IPS DF 6.9 (cell line): ENCODE measurements at regions not wholly inside any gene's neighbourhood (a gene's known extent, or its start where the extent isn't known, plus 50 kb on each side); places are given as distances from the start of the nearest gene placed in this dataset.

Source experiments
- DNase-seq: peaks from one replicate; pipeline ENCODE4 v3.0.0-alpha.2; 2013; ENCODE audit warnings: low read depth, low spot score
- H3K27ac ChIP-seq: one replicate; pipeline ENCODE4 v1.5.1; 2013; ENCODE audit warnings: low read length, control low read depth
- H3K27me3 ChIP-seq: 2 replicates; pipeline ENCODE4 v1.6.1; 2013; ENCODE audit warnings: mild to moderate bottlenecking, low read length; ENCODE audit not compliant: control insufficient read depth, insufficient read depth
- H3K36me3 ChIP-seq: 2 replicates; pipeline ENCODE4 v1.6.1; 2013; ENCODE audit warnings: low read length; ENCODE audit not compliant: control insufficient read depth, insufficient read depth
- H3K4me1 ChIP-seq: 2 replicates; pipeline ENCODE4 v1.6.1; 2013; ENCODE audit warnings: low read length; ENCODE audit not compliant: control insufficient read depth, insufficient read depth
- H3K4me3 ChIP-seq: 2 replicates; pipeline ENCODE4 v1.5.1; 2013; ENCODE audit warnings: mild to moderate bottlenecking, low read length
- H3K9me3 ChIP-seq: 2 replicates; pipeline ENCODE4 v1.6.1; 2013; ENCODE audit warnings: low read length, inconsistent platforms; ENCODE audit not compliant: control insufficient read depth, insufficient read depth
- WGBS: extraction: QIAGEN DNeasy Blood & Tissue Kit; methylation state at CpG from one replicate; pipeline ENCODE4 v1.1.7; 2013; ENCODE audit warnings: mixed read lengths, missing lambda C conversion rate; ENCODE audit not compliant: insufficient read length, insufficient coverage; 5-methylcytosine and 5-hydroxymethylcytosine counted together

DNA sequence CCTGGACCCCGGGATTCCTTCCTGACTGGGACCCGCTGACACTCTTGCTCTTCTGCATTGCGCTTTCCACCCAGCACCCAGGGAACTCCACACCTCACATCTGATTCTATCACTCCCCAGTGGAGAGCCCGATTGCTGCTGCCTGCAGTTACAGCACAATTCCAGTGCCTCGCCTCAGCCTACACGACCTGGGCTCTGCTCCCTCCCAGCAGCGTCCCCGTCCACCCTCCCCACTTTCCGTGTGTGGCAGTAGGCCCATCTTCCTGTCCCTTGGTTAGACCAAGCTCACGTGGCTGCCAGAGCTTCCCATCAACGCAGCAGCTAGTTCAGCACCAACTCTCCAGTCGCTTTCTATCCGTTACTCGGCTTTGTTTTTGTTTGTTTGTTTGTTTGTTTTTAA lies 66.6 kb upstream of the SORBS2 start:
- WGBS = no CpG with 5 or more reads among the region's 14 CpGs
- no peaks in the 10 kb centered on the region for H3K27me3 ChIP-seq
- H3K9me3 ChIP-seq = no peaks in the 10 kb centered on the region
- DNase-seq = no peak
- H3K4me3 ChIP-seq = no peak overlapping the region; the same call in 1 of the 2 replicates
- H3K4me1 ChIP-seq = peaks cover 2% of the 10 kb centered on the region; the same call in 1 of the 2 replicates
- H3K36me3 ChIP-seq = no peaks in the 10 kb centered on the region
- no peak overlapping the region for H3K27ac ChIP-seq

DNA sequence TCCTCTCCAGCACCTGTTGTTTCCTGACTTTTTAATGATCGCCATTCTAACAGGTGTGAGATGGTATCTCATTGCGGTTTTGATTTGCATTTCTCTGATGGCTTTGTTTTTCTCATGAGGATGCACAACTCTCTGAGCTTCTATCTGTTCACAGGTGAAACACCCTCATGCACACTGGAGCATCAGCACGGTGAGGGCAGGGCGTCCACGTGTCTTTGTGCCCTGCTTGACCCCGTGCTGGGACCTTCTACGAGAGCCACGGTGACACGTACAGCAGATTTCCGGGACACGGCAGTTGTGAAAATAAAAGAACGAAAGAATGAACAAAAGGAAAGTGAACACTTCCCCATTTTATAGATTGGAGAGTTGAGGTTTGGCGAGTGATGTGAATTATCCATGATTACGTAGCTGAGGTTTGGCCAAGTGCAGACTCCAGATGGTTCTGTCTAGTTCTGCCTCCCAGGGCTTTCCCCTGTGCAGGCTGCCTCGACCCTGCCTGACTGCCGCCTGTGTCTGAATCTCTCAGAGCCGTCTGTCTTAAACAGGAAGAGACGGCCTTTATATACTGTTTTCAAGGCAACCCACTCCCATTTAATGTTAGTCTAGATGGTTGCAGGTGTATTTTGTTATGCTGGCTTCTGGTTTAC lies 67.8 kb upstream of the SORBS2 start:
- WGBS = no CpG with 5 or more reads among the region's 18 CpGs
- H3K27ac ChIP-seq = no peak overlapping the region

DNA sequence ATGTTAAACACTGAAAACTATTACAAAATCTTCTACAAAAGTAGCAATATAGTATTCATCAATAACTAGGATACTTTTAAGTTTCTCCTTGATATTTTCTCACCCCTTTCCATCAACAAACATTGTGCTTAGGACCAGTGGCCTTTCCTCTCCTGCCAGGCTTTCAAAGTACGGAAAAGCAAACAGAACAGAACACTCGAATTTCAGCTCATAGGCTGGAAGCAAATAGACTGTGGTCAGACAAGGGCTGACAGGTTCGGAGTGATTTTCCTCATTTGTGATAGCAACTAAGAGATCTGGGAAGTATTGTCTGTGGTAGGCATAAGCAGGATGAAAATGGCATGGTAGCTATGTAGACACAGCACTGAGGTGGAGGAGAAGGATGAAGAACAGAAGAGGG lies 68.6 kb upstream of the SORBS2 start:
- Histone ChIP-seq H3K9me3 (no peaks in the 10 kb centered on the region; the same call in 1 of the 2 replicates), H3K27me3 (no peaks in the 10 kb centered on the region), H3K27ac (no peak overlapping the region), H3K4me1 (peaks cover 2% of the 10 kb centered on the region; the same call in 1 of the 2 replicates), H3K36me3 (no peaks in the 10 kb centered on the region), H3K4me3 (no peak overlapping the region)
- DNase-seq = no peak
- WGBS = no CpG with 5 or more reads among the region's 3 CpGs

More for the DNA sequence above, 67.8 kb upstream of the SORBS2 start:
- DNase-seq = no peak
- Histone ChIP-seq H3K4me3 (no peak overlapping the region), H3K36me3 (no peaks in the 10 kb centered on the region), H3K9me3 (no peaks in the 10 kb centered on the region; the same call in 1 of the 2 replicates), H3K4me1 (peaks cover 2% of the 10 kb centered on the region; the same call in 1 of the 2 replicates), H3K27me3 (no peaks in the 10 kb centered on the region)

DNA sequence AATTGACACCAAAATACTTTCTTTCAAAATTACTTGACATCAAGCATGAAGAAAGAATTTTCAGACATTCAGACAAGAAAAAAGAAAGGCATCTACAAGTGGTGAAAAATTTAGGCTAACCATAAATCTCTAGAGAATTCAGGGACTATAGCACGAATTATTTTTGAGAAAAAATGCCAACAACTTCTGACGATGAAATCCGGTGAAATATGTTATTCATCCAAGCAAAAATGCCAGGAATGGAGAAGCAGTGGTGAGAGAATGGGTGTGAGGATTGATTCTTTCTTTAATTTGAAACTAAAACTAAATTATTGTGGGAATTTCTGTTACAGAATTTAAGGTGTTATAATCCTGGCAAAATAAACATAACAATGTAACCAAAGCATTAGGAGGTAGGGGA lies 69.4 kb upstream of the SORBS2 start:
- DNase-seq = no peak
- Histone ChIP-seq H3K4me3 (no peak overlapping the region), H3K27me3 (no peaks in the 10 kb centered on the region), H3K36me3 (no peaks in the 10 kb centered on the region), H3K4me1 (peaks cover 2% of the 10 kb centered on the region; the same call in 1 of the 2 replicates), H3K27ac (no peak overlapping the region), H3K9me3 (no peaks in the 10 kb centered on the region; the same call in 1 of the 2 replicates)
- WGBS = no CpG with 5 or more reads among the region's 3 CpGs

DNA sequence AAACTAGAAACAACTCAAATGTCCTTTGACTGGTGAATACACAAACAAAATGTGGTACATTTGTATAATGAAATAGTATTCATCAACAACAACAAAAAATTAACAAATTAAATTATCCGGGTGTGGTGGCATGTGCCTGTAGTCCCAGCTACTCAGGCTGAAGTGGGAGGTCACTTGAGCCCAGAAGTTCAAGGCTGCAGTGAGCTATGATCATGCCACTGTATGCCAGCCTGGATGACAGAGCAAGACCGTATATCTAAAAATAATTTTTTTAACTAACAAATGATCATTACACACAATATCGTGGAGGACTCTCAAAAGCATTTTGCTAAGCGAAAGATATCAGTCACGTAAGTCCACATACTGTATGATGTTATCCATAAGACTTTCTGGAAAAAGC lies 71.6 kb upstream of the SORBS2 start:
- Histone ChIP-seq H3K4me1 (peaks cover 2% of the 10 kb centered on the region; the same call in 1 of the 2 replicates), H3K27ac (no peak overlapping the region), H3K36me3 (no peaks in the 10 kb centered on the region), H3K9me3 (peaks cover 2% of the 10 kb centered on the region), H3K27me3 (no peaks in the 10 kb centered on the region), H3K4me3 (no peak overlapping the region)
- no CpG with 5 or more reads among the region's 5 CpGs for WGBS
- DNase-seq = no peak

DNA sequence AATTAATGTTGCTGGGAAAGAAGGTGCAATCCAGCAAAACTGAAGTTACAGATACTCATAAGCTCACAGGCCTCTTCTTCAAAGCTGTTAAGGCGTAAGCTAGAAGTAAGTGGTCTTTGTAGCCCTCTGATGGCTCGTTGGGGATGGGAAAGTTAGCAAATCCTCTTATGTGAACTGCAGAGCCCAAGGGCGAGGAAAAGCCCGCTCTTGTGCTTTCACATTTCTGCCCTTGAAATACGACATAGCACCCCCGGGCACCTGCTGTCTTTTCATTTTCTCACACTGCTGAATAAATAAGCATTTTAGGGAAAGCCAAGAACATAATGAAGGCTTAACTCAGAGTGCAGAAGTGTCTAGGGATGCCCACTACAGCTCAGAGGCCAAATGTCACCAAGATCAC lies 73.1 kb upstream of the SORBS2 start:
- H3K27me3 ChIP-seq = no peaks in the 10 kb centered on the region
- no CpG with 5 or more reads among the region's 6 CpGs for whole genome bisulfite sequencing

DNA sequence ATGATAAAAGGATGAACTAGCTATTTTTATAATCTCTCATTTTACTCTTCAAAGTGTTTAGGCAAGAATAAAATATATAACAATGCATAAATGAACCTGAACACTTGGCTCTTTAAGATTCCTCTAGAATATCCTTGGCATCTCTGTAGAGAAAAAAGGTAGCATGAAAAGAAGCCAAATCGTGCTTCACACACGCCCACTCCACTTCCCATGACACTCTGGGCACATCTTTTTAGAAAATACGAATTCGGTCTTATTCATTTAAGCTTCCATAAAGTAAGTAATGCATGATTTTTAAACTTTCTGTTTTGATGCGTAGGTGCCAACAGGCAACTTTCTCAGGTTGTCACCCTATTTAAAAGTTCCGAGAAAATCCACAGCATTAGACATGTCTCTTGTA lies 73.6 kb upstream of the SORBS2 start:
- WGBS = no CpG with 5 or more reads among the region's 6 CpGs
- no peaks in the 10 kb centered on the region for H3K36me3 ChIP-seq
- peaks cover 2% of the 10 kb centered on the region; the same call in 1 of the 2 replicates for H3K4me1 ChIP-seq
- no peak overlapping the region for H3K4me3 ChIP-seq
- no peak for DNase-seq
- H3K27me3 ChIP-seq = no peaks in the 10 kb centered on the region
- H3K27ac ChIP-seq = no peak overlapping the region
- peaks cover 2% of the 10 kb centered on the region for H3K9me3 ChIP-seq

More for the DNA sequence above, 73.1 kb upstream of the SORBS2 start:
- Histone ChIP-seq H3K36me3 (no peaks in the 10 kb centered on the region), H3K4me1 (peaks cover 2% of the 10 kb centered on the region; the same call in 1 of the 2 replicates), H3K9me3 (peaks cover 2% of the 10 kb centered on the region), H3K27ac (no peak overlapping the region), H3K4me3 (no peak overlapping the region)
- no peak for DNase-seq

DNA sequence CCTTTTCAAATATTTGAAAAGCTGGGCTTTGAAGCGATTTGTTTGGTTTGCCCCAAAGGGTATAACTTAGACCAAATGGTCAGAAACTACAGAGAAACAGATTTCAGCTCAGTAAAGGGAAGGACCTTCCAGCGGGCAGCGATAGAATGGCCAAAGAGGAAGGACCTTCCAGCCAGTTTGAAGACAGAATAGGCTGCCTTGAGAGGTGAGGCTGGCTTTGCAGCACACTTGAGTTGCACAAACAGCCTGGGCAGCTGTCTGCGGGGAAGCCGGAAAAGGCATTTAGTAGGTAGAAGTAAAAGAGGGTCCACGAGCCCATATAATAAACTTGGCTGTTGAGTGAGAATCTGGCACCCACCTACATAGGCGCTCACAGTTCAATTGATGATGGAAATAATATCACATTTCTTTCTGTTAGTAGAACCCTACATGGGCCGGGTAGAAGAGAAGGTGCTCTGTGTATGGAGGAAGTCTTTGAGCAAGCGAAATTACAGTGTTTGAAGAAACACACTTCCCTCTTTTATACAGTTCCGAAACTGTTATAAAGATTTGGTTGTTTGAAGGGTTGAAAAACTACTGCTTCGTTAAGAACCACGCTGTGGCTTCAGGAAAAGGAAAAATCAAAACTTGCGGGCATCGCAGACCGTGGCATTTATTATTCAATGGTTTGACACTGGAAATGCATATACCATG lies 75.0 kb upstream of the SORBS2 start:
- no peak for DNase-seq
- WGBS = no CpG with 5 or more reads among the region's 15 CpGs
- Histone ChIP-seq H3K27ac (no peak overlapping the region), H3K36me3 (no peaks in the 10 kb centered on the region), H3K4me1 (no peaks in the 10 kb centered on the region), H3K4me3 (no peak overlapping the region), H3K27me3 (no peaks in the 10 kb centered on the region), H3K9me3 (peaks cover 2% of the 10 kb centered on the region)

DNA sequence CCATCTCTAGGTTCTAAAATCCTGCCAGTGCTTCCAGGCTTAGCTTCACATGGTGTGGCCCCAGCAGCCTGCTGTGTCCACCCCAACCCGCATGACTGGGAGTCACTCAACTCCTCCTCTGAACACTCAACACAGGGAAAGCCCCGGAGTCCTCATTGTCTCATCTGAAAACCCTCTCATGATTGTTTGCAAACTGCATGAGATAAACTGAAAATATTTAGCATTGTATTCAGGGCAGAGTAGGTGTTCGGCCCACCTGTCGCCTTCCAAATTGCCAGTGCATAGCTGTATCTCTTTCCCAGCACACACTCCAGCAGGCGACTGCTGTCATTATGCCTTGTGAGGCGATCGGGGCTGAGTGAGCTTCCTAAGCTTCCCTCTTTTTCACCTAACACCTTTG lies 76.7 kb upstream of the SORBS2 start:
- H3K4me3 ChIP-seq = no peak overlapping the region
- no peak for DNase-seq
- no peaks in the 10 kb centered on the region for H3K36me3 ChIP-seq
- H3K27me3 ChIP-seq = no peaks in the 10 kb centered on the region
- H3K9me3 ChIP-seq = peaks cover 2% of the 10 kb centered on the region
- no peaks in the 10 kb centered on the region for H3K4me1 ChIP-seq
- no CpG with 5 or more reads among the region's 7 CpGs for WGBS
- no peak overlapping the region for H3K27ac ChIP-seq

DNA sequence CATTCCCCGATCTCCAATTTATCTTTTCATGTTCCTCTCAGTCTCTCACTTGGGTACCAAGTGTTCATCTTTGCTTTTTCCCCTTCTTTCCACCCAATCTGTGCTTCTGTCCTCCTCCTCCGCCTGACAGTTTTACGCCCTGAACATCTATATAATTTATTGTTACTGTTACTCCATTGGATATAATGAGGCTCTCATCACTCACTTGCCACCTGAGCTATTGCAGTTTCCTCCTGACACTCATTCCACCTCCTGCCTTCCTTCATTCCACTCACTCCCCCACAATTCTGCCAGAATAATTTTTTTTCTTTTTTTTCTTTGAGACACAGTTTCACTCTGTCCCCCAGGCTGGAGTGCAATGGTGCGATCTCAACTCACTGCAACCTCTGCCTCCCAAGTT lies 77.6 kb upstream of the SORBS2 start:
- WGBS = no CpG with 5 or more reads among the region's 4 CpGs

More for the DNA sequence above, 77.6 kb upstream of the SORBS2 start:
- H3K9me3 ChIP-seq = peaks cover 2% of the 10 kb centered on the region; the same call in 1 of the 2 replicates
- H3K4me3 ChIP-seq = no peak overlapping the region
- no peak for DNase-seq
- no peaks in the 10 kb centered on the region for H3K36me3 ChIP-seq
- no peak overlapping the region for H3K27ac ChIP-seq
- no peaks in the 10 kb centered on the region for H3K27me3 ChIP-seq
- no peaks in the 10 kb centered on the region for H3K4me1 ChIP-seq
